ENCODE measurements at regions not wholly inside any gene's neighbourhood (a gene's known extent, or its start where the extent isn't known, plus 50 kb on each side); places are given as distances from the start of the nearest gene placed in this dataset.

DNA sequence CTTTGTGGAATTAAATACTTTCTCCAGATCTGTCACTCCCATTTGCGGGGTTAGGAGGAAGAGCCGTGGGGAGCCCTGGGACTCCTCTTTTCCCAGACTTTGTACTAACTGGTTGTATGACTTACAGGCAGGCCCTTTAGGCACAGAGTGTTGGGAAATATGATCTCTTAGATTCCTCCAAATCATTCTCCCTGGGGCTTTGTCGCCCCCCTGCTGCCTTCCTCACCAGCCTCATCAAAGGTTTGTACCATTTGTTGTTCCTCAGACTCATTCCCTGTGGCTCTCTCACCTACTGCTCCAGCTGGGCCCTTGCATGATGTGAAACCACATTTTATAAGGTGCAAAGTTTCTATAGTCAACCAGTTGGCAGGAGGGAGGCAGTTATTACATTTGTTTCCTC lies 56.4 kb downstream of the CRYGS start:
- DNase-seq (ENCODE audit: low spot score), result no peak

DNA sequence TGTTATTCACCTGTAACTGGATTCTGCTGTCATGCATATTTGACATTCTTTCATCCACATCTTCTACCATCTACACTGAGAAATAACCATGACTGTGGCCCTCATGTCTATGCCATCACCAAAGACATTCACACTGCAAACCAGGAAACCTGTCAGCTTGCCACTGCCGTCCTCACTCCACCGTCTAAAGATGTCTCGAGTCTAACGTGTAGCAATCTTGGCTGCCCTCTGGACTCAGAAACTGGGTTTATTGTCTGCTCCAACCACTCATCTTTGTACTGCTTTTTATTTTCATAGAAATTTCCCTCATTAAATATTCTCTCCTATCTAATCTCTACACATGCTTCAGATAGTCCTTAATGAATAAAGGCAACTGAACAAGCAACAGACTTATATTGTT lies 57.1 kb downstream of the CRYGS start:
- no peak for DNase-seq (ENCODE audit: low spot score)

- no peak for DNase-seq (ENCODE audit: low spot score)
These were observed 60.4 kb downstream of the CRYGS start for GRCh38 chr3:186483611-186484340.

DNA sequence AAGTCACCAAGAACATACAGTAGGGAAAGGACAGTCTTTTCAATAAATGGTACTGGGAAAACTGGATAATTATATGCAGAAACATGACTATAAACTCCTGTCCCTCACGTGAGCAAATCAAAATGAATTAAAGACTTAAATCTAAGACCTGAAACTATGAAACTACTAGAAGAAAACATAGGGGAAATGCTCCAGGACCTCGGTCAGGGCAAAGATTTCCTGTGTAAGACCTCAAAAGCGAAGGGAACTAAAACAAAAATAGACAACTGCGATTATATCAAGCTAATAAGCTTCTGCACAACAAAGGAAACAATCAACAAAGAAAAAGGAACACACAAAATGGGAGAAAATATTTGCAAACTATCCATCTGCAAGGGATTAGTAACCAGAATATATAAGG lies 62.7 kb downstream of the CRYGS start:
- no peak for DNase-seq (ENCODE audit: low spot score)

GRCh38 chr3:186477876-186478275 lies 66.3 kb downstream of the CRYGS start:
- no peak for DNase-seq (ENCODE audit: low spot score)

GRCh38 chr3:186477033-186477432 lies 67.1 kb downstream of the CRYGS start:
- DNase-seq (ENCODE audit: low spot score), result no peak

DNA sequence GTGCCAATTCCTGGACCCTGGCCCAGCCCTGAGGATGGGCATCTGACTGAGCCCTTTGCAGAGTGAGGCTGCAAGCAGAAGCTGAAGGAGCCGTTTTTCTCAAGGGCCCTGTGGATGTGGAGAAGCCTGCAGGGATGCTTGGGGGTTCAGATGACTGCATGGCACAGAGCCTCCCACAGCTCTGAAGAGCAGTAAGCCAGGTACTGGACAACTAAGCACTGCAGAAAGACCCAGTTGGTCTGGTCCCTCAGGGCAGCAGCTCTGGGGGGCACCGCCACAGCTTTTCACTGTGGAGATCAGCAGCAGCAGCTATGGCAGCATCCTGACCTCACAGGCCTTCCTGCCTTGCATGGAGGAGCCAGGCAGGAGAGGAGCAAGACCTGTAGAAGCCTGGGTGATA lies 67.6 kb downstream of the CRYGS start:
- no peak for DNase-seq (ENCODE audit: low spot score)

DNA sequence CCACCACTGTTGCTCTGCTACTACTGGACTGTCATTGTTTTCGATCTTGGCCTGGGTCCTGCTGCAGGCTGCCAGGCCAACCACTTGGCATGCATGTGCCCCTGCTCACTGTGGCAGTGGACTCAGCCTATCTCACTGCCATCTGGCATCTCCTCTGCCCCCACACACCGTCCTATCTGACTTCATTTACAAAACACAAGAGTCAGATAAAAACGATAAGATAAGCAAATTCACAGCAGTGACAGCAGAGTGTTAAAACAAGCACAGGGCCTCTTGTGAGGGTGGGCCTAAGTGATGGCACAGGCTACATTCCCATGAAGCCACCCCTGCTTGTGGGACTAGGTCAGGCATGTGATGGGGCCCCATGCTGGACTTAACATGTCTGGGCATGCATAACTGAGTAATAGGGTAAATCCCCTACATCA lies 68.1 kb downstream of the CRYGS start:
- no peak for DNase-seq (ENCODE audit: low spot score)

- DNase-seq (ENCODE audit: low spot score), result no peak
These were observed 71.0 kb downstream of the CRYGS start for GRCh38 chr3:186473166-186473565.

- DNase-seq (ENCODE audit: low spot score), result no peak
These were observed 71.6 kb downstream of the CRYGS start for GRCh38 chr3:186472456-186473008.

- no peak for DNase-seq (ENCODE audit: low spot score)
These were observed 72.4 kb downstream of the CRYGS start for GRCh38 chr3:186471771-186472170.

GRCh38 chr3:186469525-186469924 lies 74.7 kb downstream of the CRYGS start:
- DNase-seq (ENCODE audit: low spot score), result no peak

DNA sequence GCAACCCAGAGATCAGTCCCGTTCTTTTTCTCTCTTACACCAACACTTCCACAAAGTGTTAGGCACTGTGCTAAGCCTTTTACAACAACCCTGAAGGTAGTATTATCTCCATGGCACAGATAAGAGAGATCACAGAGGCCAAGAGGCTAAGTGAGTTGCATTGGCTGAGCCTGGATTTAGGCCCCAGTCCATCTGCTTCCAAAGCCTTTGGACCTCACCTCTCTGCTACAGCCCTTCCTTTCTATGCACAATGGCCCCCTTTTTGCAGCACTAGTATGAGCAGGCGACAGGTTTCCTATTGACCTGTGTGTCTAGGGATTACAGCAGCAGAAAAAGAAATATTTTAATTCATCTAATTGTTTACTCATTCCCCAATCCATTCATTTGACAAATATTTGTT lies 76.2 kb downstream of the CRYGS start:
- DNase-seq (ENCODE audit: low spot score), result no peak

GRCh38 chr3:186466391-186466974 lies 77.7 kb downstream of the CRYGS start:
- no peak for DNase-seq (ENCODE audit: low spot score)

DNA sequence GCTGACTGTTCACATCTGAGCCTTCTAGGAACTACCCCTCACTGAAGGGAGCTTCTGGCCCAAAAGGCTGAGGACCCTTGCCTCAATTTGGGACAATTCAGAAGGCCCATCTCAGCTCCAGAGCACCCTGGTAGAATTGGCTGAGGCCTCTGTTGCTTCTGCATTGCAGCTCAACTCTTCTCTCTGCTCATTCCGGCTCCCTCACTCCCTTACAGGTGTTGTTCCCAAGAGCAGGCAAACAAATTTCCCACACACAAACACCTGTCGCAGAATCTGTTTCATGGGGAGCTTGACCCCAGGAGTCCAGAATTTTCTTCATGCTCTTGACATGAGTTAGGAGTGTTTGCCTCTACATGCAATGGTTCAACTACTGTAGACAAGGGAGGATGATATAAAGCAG lies 78.7 kb downstream of the CRYGS start:
- no peak for DNase-seq (ENCODE audit: low spot score)

DNA sequence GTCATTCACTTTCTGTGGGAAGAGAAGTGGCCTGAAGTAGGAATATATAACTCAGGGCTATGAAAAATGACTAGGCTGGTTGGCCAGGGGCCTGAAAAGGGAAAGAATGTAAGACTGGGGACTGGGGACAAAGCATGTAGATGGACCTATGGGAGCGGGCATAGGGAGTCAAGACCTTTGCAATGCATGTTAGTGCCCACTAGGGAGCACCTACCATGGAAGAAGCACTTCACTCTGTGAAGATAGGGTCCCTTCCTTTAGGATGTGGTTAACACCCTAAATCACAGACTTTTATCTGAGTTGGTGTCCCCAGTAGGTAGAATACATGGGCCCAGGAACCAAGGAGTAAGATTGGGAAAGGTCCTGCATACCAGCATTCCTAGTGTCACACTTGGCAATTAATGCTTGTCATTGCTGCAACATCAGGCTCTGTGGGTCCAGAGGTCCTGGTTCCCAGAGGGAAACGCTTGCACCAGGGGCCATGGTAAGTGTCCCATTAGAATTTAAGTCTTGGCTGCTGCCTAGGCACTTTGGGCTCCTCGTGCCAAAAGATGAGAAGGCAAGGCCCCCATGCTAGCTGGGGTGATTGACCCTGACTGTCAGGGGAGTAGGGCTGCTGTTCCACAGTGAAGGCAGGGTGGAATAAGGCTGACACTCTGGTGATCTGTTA lies 79.6 kb downstream of the CRYGS start:
- DNase-seq (ENCODE audit: low spot score), result no peak

GRCh38 chr3:186461141-186461540 lies 83.0 kb downstream of the CRYGS start:
- DNase-seq (ENCODE audit: low spot score), result peak; percentile 71

DNA sequence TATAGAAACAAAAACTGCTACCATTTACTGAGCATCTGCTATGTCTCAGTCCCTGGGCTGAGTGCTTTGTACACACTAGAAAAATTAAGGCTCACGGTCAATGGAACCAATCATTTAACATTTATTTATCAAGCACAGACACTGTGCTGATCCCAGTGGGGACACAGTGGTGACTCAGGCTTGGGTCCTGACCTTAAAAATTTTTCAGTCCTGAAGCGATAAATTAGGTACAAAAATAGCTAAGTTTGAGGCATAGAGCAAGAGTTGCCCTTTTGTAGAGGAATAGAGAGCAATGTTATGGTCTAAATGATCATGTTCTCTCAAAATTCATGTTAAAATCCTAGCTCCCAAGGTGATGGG lies 85.1 kb downstream of the CRYGS start:
- no peak for DNase-seq (ENCODE audit: low spot score)

DNA sequence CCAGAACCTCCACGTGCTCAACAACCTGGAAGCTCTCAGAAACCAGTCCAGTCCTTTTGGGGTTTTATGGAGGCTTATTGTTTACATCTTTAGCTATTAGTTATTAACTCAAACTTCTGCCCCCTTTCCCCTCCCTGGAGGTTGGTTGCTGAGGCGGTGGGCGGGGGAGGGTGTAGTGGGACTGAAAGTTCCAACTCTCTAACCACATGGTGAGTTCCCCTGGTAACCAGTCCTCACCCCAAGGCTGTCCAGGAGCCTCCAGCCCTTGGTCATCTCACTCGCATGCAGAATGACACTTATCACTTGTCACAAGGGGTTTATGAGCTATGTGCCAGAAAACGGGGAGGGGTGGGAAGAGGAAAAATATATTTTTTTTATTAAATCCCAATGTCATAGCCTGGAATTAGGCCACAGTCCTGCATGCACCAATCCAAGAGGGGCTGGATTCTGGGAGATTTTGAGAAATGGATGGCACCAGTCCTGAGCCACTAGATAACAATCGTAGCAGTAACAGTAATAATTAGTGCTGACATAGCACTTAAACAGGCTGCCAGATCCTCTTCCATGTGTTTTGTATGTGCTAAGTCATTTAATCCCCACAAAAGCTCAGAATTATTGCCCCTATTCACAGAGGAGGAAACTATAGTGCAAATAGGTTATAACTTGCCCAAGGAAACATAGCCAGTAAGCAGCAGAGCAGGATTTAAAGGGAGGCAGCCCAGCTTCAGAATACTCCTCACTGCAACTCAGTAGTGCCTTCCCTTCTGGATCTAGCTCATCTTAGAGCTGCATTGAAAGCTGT lies 85.7 kb downstream of the CRYGS start:
- DNase-seq (ENCODE audit: low spot score), result no peak

DNA sequence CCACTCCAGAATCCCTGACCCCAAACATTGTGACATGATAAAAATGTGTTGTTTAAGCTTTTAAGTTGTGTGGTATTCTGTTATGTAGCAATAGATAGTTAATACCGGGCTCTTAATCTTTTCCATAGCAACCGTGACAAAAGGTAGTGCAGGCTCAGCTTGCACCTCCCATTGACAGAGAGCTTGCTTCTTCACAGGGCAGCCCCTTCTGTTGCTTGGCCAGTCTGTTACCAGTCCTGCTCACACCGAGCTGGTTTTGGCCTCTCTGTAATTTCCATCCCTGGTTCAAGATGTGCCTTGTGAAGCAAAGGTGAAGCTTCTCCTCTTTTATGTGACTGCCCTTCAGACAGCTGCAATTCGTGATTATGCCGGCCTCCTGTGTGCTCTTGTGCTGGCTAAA lies 86.9 kb downstream of the CRYGS start:
- DNase-seq (ENCODE audit: low spot score), result no peak

DNA sequence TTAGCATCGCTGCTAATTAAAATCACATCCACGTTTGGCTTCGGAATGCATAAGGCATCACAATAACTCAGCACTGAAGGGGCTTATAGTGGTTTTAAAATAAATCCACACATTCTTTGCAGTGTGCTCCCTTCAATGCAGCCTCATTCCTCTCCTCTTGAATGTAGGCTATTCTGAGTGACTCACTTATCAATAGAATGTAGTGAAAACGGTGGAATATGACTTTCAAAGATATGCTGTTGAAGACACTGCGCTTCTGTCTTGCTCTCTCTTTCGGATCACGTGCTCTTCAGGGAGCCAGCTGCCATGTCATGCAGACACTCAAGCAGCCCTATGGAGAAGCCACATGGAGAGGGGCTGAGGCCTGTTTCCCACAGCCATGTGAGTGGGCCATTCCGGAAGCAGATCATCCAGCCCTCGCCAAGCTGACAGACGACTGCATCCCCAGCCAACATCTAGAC lies 87.4 kb downstream of the CRYGS start:
- DNase-seq (ENCODE audit: low spot score), result no peak
